NB4 (cell line): ENCODE measurements at regions not wholly inside any gene's neighbourhood (a gene's known extent, or its start where the extent isn't known, plus 50 kb on each side); places are given as distances from the start of the nearest gene placed in this dataset.

Source experiments
- DNase-seq: peaks from one replicate; pipeline ENCODE4 v3.0.0; 2010; ENCODE audit warnings: low read depth
- H3K4me3 ChIP-seq: one replicate; pipeline ENCODE4 v1.5.1; 2011; ENCODE audit warnings: mild to moderate bottlenecking, low read depth, low read length, moderate library complexity
- MAX ChIP-seq: IDR thresholded peaks from 2 replicates; pipeline ENCODE4 v1.6.1; 2011; ENCODE audit warnings: low read depth, low read length
- MYC ChIP-seq: IDR thresholded peaks from 2 replicates; pipeline ENCODE4 v1.6.1; 2011; ENCODE audit warnings: low read depth, low read length
- POLR2A ChIP-seq: IDR thresholded peaks from 2 replicates; pipeline ENCODE4 v1.6.1; 2011; ENCODE audit warnings: mild to moderate bottlenecking; ENCODE audit not compliant: insufficient read length; ENCODE audit errors: extremely low read depth
- TF ChIP-seq, protein P1 (sequence below): IDR thresholded peaks from one replicate; pipeline ENCODE4 v1.5.1; 2012; ENCODE audit warnings: low read depth, low read length

GRCh38 chr10:128881086-128881485, 586.0 kb upstream of the MGMT start:
- DNase-seq = no peak
- no peak for TF ChIP-seq MYC
- no peak overlapping the region for H3K4me3 ChIP-seq

- TF ChIP-seq MYC = no peak
- TF ChIP-seq, protein P1, sequence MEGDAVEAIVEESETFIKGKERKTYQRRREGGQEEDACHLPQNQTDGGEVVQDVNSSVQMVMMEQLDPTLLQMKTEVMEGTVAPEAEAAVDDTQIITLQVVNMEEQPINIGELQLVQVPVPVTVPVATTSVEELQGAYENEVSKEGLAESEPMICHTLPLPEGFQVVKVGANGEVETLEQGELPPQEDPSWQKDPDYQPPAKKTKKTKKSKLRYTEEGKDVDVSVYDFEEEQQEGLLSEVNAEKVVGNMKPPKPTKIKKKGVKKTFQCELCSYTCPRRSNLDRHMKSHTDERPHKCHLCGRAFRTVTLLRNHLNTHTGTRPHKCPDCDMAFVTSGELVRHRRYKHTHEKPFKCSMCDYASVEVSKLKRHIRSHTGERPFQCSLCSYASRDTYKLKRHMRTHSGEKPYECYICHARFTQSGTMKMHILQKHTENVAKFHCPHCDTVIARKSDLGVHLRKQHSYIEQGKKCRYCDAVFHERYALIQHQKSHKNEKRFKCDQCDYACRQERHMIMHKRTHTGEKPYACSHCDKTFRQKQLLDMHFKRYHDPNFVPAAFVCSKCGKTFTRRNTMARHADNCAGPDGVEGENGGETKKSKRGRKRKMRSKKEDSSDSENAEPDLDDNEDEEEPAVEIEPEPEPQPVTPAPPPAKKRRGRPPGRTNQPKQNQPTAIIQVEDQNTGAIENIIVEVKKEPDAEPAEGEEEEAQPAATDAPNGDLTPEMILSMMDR = no peak
- no peak for TF ChIP-seq POLR2A
- no peak for TF ChIP-seq MAX
Observed at GRCh38 chr10:128883231-128884032, 583.6 kb upstream of the MGMT start.

DNA sequence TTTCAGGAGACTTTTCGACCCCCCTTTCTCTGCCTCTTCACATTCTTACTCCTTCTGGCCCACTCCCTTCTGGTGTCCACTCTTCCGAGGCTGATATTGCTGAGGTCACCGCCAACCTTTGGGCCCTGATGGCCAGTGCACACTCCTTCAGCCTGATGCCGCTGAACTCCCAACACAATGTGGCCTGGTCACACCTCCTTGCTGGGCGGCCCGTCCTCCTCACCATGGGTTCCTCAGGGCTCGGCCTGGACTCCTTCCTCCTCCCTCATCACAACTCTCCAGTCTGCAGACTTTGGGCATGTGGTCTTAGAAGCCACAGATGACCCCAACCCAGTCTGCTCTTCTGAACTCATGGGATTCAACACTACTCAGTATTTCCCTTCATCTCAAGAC, 583.0 kb upstream of the MGMT start:
- no peak for TF ChIP-seq POLR2A
- TF ChIP-seq, protein P1 = no peak
- no peak for TF ChIP-seq MYC
- no peak for TF ChIP-seq MAX
- no peak overlapping the region for H3K4me3 ChIP-seq
- DNase-seq = no peak

More at GRCh38 chr10:128883231-128884032, 583.6 kb upstream of the MGMT start:
- no peak for DNase-seq
- no peak overlapping the region for H3K4me3 ChIP-seq

- DNase-seq = no peak
- H3K4me3 ChIP-seq = no peak overlapping the region
- TF ChIP-seq MYC (no peak), POLR2A (no peak), MAX (no peak)
- TF ChIP-seq, protein P1 = no peak
Observed at GRCh38 chr10:128884496-128885072, 582.5 kb upstream of the MGMT start.

DNA sequence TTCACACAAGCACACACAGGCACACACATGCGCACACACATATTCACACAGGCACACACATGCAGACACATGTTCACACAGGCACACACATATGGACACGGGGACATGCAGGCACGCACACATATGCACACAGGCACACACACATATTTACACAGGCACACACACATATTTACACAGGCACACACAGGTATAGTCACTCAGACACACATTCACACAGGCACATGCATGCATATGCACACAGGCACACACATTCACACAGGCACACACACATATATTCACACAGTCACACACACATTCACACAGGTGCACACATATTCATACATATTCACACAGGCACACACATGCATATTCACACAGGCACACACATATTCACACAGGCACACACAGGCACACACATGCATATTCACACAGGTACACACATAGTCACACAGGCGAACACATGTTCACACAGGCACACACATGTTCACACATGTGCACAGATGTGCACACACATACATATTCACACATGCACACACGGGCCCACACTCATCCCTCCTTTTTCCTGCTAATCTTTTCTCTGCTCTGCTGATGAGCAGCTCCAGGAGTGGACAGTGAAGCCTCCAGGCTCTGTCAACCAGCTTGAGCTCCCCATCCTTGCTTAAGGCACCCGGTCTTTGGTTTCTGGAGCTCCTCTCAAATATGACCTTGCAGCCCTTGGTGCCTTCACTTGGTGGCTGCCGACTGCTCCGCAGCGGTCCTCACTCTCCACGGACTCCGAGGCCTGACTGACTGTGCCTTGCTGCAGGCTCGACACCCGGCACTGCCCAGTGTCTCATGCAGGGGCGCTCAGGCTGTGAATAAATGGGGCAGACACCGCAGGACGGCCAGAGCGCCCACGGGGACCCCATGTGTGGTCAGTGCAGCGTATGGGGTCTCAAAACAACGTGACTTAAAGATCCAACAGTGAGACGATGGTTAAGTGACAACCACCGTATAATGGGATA, 581.2 kb upstream of the MGMT start:
- no peak overlapping the region for H3K4me3 ChIP-seq
- TF ChIP-seq MAX (no peak), POLR2A (no peak), MYC (no peak)
- TF ChIP-seq, protein P1 = no peak
- DNase-seq = no peak

DNA sequence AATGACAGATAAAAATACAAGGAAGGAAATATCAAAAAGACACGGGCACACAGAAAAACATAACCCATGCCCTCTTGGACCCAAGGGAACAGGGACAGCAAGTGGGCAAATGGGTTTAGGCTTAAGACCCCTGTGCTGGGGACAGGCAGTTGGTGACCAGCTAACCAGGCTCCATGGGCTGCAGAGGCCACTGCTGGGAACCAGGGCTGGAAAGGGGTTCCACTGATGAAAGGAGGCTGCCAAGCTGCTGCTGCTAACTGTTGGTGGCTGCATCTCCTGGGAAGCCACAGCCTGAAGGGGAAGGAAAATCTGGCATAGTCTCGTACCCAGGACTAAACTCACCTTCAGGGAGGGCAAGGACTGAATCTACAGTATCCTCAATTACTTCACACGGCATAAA, 579.2 kb upstream of the MGMT start:
- TF ChIP-seq, protein P1 = no peak
- DNase-seq = no peak
- no peak overlapping the region for H3K4me3 ChIP-seq
